ENCODE measurements at regions not wholly inside any gene's neighbourhood (a gene's known extent, or its start where the extent isn't known, plus 50 kb on each side); places are given as distances from the start of the nearest gene placed in this dataset.

GRCh38 chr1:4974981-4975685 is 320.7 kb downstream of the AJAP1 start:
- ATAC-seq (no peak), DNase-seq (no peak)
- Histone ChIP-seq H3K4me1 (ENCODE audit: low read depth) (no peaks in the 10 kb centered on the region), H3K9me3 (no peaks in the 10 kb centered on the region), H3K36me3 (ENCODE audit: low read depth) (no peaks in the 10 kb centered on the region), H3K4me3 (no peak overlapping the region)
- TF ChIP-seq CTCF (IDR thresholded peaks at IDR 0.05), result no peak
- intact Hi-C loops (cut with DNase I, micrococcal nuclease), result no loop called here

DNA sequence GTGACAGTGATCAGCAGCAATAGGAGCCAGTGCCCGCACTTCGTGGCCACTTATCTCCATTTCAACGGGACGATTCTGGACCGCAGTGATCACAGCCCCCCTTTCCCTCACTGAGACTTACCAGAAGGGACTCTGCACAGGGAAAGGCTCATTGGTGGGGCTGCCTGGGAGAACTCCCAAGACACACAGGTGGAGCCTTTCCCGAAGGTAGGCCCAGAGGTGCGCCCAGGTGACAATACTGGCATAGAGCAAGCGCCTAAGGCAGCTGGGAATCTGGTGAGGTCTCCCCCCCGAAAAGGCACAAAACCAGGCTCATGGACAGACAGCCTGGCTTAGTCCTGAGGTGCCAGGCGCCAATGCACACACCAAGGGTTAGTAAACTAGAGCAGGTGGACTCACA is 318.9 kb downstream of the AJAP1 start:
- DNase-seq (no peak), ATAC-seq (no peak)
- Histone ChIP-seq H3K36me3 (ENCODE audit: low read depth) (no peaks in the 10 kb centered on the region), H3K4me3 (no peak overlapping the region), H3K4me1 (ENCODE audit: low read depth) (no peaks in the 10 kb centered on the region), H3K9me3 (no peaks in the 10 kb centered on the region)
- TF ChIP-seq CTCF (IDR thresholded peaks at IDR 0.05), result no peak
- intact Hi-C loops (cut with DNase I, micrococcal nuclease), result no loop called here

DNA sequence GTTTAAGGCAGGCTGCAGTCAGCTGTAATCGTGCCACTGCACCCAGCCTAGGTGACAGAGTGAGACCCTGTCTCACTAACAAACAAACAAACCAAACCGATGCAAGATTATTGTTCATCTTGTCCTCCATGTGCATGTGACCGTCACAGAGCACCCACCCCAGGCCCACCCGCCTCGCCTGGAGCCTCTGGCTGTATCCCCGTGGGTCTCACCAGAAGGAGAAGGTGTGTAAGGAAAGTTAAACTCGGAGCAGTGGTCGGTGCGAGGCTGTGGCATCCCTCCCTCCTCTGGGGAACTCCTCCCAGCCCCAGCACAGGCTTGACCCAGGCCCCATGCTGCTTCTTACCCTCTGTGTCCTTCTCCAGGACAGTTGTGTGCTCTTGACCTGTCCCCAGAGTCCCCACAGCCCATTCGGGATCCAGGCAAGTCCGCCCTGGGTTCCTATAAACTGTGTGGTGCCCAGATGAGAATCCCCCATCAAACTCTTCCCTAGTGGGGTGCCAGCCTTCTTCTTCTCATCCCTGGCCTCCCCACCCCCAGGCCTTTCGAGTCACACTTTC is 318.4 kb downstream of the AJAP1 start:
- no peaks in the 10 kb centered on the region for H3K9me3 ChIP-seq
- no peaks in the 10 kb centered on the region for H3K4me1 ChIP-seq (ENCODE audit: low read depth)
- TF ChIP-seq CTCF (IDR thresholded peaks at IDR 0.05), result no peak
- intact Hi-C loops (cut with DNase I, micrococcal nuclease), result no loop called here
- H3K36me3 ChIP-seq (ENCODE audit: low read depth), result no peaks in the 10 kb centered on the region
- no peak for DNase-seq
- no peak overlapping the region for H3K4me3 ChIP-seq
- no peak for ATAC-seq

DNA sequence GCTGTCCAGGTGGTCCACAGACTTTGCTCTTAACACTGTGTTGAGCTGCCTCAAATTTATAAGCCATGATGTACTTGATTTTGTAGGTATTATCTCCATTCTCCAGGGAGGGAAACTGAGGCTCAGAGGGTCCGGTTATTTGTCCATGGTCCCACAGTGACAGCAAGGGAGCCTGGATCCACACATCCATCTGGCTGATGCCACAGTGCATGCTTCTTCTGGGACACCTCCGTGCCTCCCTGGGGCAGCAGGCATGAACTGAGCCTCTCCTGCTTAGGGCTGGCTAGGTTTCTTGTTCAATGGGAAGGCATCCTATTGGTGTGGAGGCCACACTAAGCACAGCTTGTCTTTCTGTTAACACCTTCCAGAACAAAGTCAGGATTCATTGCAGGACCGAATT is 317.3 kb downstream of the AJAP1 start:
- Histone ChIP-seq H3K36me3 (ENCODE audit: low read depth) (no peaks in the 10 kb centered on the region), H3K4me1 (ENCODE audit: low read depth) (no peaks in the 10 kb centered on the region), H3K4me3 (no peak overlapping the region), H3K9me3 (no peaks in the 10 kb centered on the region)
- intact Hi-C loops (cut with DNase I, micrococcal nuclease), result no loop called here
- no peak for TF ChIP-seq CTCF (IDR thresholded peaks at IDR 0.05)
- DNase-seq (no peak), ATAC-seq (no peak)

DNA sequence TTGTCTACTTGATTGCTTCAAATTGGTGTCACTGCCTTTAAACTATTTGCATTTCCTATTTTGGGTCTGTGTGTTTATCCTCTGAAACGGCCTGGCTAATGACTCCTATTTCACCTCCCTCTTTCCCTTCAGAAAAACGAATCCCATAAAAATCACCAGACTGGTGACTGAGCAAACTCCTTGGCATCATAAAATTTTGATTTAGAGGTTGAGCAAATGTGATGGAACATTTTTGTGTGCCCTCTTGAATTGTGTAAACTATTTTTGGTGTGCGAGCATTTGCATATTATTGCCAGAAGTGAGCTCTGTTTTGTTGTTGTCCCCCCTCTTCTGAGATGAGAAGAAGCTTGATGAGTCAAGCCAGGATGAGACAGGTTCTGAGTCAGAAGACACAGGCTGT is 316.1 kb downstream of the AJAP1 start:
- ATAC-seq (no peak), DNase-seq (no peak)
- Histone ChIP-seq H3K9me3 (no peaks in the 10 kb centered on the region), H3K4me1 (ENCODE audit: low read depth) (no peaks in the 10 kb centered on the region), H3K4me3 (no peak overlapping the region), H3K36me3 (ENCODE audit: low read depth) (no peaks in the 10 kb centered on the region)
- TF ChIP-seq CTCF (IDR thresholded peaks at IDR 0.05), result no peak
- intact Hi-C loops (cut with DNase I, micrococcal nuclease), result no loop called here

All from mucosa of descending colon (tissue), 3 donors.